ENCODE measurements at regions not wholly inside any gene's neighbourhood (a gene's known extent, or its start where the extent isn't known, plus 50 kb on each side); places are given as distances from the start of the nearest gene placed in this dataset.

GRCh38 chr2:41460661-41461060 is 587.2 kb upstream of the PKDCC start:
- intact Hi-C loops (cut with DNase I) = no loop called here
- no peak for DNase-seq
- Histone ChIP-seq H3K27me3 (no peaks in the 10 kb centered on the region), H3K4me3 (no peak overlapping the region), H3K36me3 (no peaks in the 10 kb centered on the region), H3K4me1 (no peaks in the 10 kb centered on the region), H3K27ac (no peak overlapping the region), H3K9me3 (no peaks in the 10 kb centered on the region)
- 59 to 66% methylated on average over 1 of the region's 1 CpG for WGBS, 2 donors
- TF ChIP-seq POLR2A (IDR thresholded peaks at IDR 0.05) = no peak
- no peak for TF ChIP-seq EP300 (IDR thresholded peaks at IDR 0.05)
- TF ChIP-seq POLR2AphosphoS5 (IDR thresholded peaks at IDR 0.05) = no peak
- no peak for TF ChIP-seq CTCF (IDR thresholded peaks at IDR 0.05)

- intact Hi-C loops (cut with DNase I) = no loop called here
- no peak overlapping the region for H3K4me3 ChIP-seq
- no peak for DNase-seq
- TF ChIP-seq POLR2A (IDR thresholded peaks at IDR 0.05) (no peak), CTCF (IDR thresholded peaks at IDR 0.05) (no peak), POLR2AphosphoS5 (IDR thresholded peaks at IDR 0.05) (no peak), EP300 (IDR thresholded peaks at IDR 0.05) (no peak)
- no peaks in the 10 kb centered on the region for H3K4me1 ChIP-seq
- H3K36me3 ChIP-seq = no peaks in the 10 kb centered on the region
- no peak overlapping the region for H3K27ac ChIP-seq
- no peaks in the 10 kb centered on the region for H3K9me3 ChIP-seq
- no peaks in the 10 kb centered on the region for H3K27me3 ChIP-seq
These were observed 583.4 kb upstream of the PKDCC start for GRCh38 chr2:41464395-41464794.

- no peak overlapping the region for H3K4me3 ChIP-seq
- intact Hi-C loops (cut with DNase I) = no loop called here
- WGBS, 2 donors = 63 to 75% methylated on average over 3 of the region's 3 CpGs
- H3K4me1 ChIP-seq = no peaks in the 10 kb centered on the region
- peaks cover 0 to 3% (median 0%) of the 10 kb centered on the region in 4 donors for H3K9me3 ChIP-seq
- H3K27me3 ChIP-seq = no peaks in the 10 kb centered on the region
- no peak for DNase-seq
- no peaks in the 10 kb centered on the region for H3K36me3 ChIP-seq
- TF ChIP-seq POLR2AphosphoS5 (IDR thresholded peaks at IDR 0.05) = no peak
- TF ChIP-seq POLR2A (IDR thresholded peaks at IDR 0.05) = no peak
- TF ChIP-seq CTCF (IDR thresholded peaks at IDR 0.05) = no peak
- TF ChIP-seq EP300 (IDR thresholded peaks at IDR 0.05) = no peak
- H3K27ac ChIP-seq = no peak overlapping the region
These were observed 571.9 kb upstream of the PKDCC start for GRCh38 chr2:41475959-41476358.

- Histone ChIP-seq H3K4me1 (peaks cover 0 to 10% (median 2%) of the 10 kb centered on the region in 4 donors), H3K27me3 (no peaks in the 10 kb centered on the region), H3K36me3 (no peaks in the 10 kb centered on the region), H3K9me3 (no peaks in the 10 kb centered on the region), H3K27ac (no peak overlapping the region), H3K4me3 (no peak overlapping the region)
- DNase-seq = no peak
- intact Hi-C loops (cut with DNase I) = no loop called here
- WGBS, 2 donors = 83 to 88% methylated on average over 4 of the region's 4 CpGs
- TF ChIP-seq POLR2A (IDR thresholded peaks at IDR 0.05) (no peak), EP300 (IDR thresholded peaks at IDR 0.05) (no peak), CTCF (IDR thresholded peaks at IDR 0.05) (no peak), POLR2AphosphoS5 (IDR thresholded peaks at IDR 0.05) (no peak)
These were observed 565.2 kb upstream of the PKDCC start for GRCh38 chr2:41482659-41483058.

GRCh38 chr2:41483226-41483625 is 564.6 kb upstream of the PKDCC start:
- H3K4me1 ChIP-seq = peaks cover 0 to 10% (median 2%) of the 10 kb centered on the region in 4 donors
- H3K9me3 ChIP-seq = no peaks in the 10 kb centered on the region
- no peak overlapping the region for H3K4me3 ChIP-seq
- no peak overlapping the region for H3K27ac ChIP-seq
- H3K36me3 ChIP-seq = no peaks in the 10 kb centered on the region
- 79 to 82% methylated on average over 2 of the region's 2 CpGs for WGBS, 2 donors
- no peak for DNase-seq
- H3K27me3 ChIP-seq = no peaks in the 10 kb centered on the region
- intact Hi-C loops (cut with DNase I) = no loop called here
- TF ChIP-seq POLR2A (IDR thresholded peaks at IDR 0.05) (no peak), POLR2AphosphoS5 (IDR thresholded peaks at IDR 0.05) (no peak), CTCF (IDR thresholded peaks at IDR 0.05) (no peak), EP300 (IDR thresholded peaks at IDR 0.05) (no peak)

Measured in sigmoid colon (tissue), 6 donors.